ENCODE measurements at regions not wholly inside any gene's neighbourhood (a gene's known extent, or its start where the extent isn't known, plus 50 kb on each side); places are given as distances from the start of the nearest gene placed in this dataset.

DNA sequence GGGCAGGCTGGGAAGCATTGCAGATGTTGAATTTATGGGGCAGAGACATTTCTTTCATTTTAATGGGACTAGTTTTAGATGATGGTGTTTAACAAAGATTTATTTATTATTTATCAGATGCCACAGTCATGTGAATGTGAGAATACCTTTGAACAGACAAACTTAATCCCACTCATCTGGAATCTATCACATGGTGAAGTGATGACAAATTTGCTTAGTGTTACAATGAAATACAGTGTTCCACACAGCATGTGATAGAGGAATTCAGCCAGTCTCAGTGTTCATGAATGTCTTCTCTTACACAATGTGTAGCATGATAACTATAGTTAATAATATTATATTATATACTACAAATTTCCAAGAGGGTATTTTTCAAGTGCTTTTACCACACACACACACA is 1361.7 kb upstream of the B3GALT2 start:
- Histone ChIP-seq H4K20me1 (replicated peaks; ENCODE audit: control insufficient read depth, insufficient read depth, low read length) (no peaks in the 10 kb centered on the region), H3K79me2 (ENCODE audit: control insufficient read depth, insufficient read depth, low read length) (no peaks in the 10 kb centered on the region), H3K27ac (ENCODE audit: extremely low read depth, low read depth, low read length) (no peak overlapping the region), H3K4me2 (ENCODE audit: insufficient read depth, low read length) (no peak overlapping the region), H3K4me1 (replicated peaks in 1 of 2; ENCODE audit: control insufficient read depth in 2 of 2, insufficient read depth in 2 of 2, low read length in 2 of 2) (no peaks in the 10 kb centered on the region), H3K9me1 (ENCODE audit: control insufficient read depth, insufficient read depth, low read length) (no peaks in the 10 kb centered on the region), H3K4me3 (no peak overlapping the region), H3K36me3 (ENCODE audit: control insufficient read depth, insufficient read depth, low read length) (no peaks in the 10 kb centered on the region), H3K9me3 (replicated peaks; ENCODE audit: control insufficient read depth, insufficient read depth, low read depth, low read length) (no peaks in the 10 kb centered on the region), H3K9ac (ENCODE audit: insufficient read depth in 1 of 2, low read depth in 2 of 2, low read length in 2 of 2) (no peak overlapping the region), H3K27me3 (ENCODE audit: control insufficient read depth in 2 of 2, insufficient read depth in 2 of 2, low read length in 2 of 2) (no peaks in the 10 kb centered on the region), H2AFZ (ENCODE audit: low read depth, low read length) (no peak overlapping the region)
- no peak for ATAC-seq
- BruUV-seq (replicated peaks): no TSS peak
- no peak for TF ChIP-seq MTA3 (IDR thresholded peaks at IDR 0.05; ENCODE audit: borderline replicate concordance)
- in situ Hi-C loops (cut with MboI): no loop called here
- intact Hi-C loops (cut with micrococcal nuclease): no loop called here
- DNase-seq (ENCODE audit: extremely low read depth in 1 of 4, low spot score in 3 of 4): no peak
- no peak for FAIRE-seq
- ChIA-PET CTCF (ENCODE audit: low intra/inter-chr PET ratio) (no interaction called here), POLR2A (no interaction called here)

DNA sequence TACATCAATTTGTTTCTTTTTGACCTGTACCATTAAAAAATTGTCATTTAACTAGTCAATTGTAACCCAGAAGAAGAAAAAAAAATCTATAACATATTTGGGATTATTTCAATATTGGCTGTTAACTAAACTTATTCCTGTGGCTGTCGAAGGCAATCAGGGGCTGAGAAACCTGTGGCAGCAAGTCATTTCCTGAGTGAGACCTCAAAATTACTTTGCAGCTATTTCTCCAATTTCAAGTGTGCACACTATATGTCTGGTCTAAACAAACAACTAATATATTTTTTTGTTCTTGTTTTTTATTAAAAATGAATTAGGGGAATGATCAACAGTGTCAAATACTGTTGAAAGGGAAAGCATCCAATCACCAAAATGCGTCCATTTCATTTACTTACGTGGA is 1357.6 kb upstream of the B3GALT2 start:
- CTCF ChIA-PET (ENCODE audit: low intra/inter-chr PET ratio): no interaction called here
- BruUV-seq (replicated peaks): no TSS peak
- FAIRE-seq: no peak

More for the DNA sequence above, 1357.6 kb upstream of the B3GALT2 start:
- ATAC-seq (no peak), DNase-seq (ENCODE audit: extremely low read depth in 1 of 4, low spot score in 3 of 4) (no peak)
- 3% methylated on average over 3 of the region's 3 CpGs for WGBS (ENCODE audit: insufficient coverage, low coverage, missing lambda C conversion rate)
- Histone ChIP-seq H3K36me3 (ENCODE audit: control insufficient read depth, insufficient read depth, low read length) (no peaks in the 10 kb centered on the region), H3K27ac (ENCODE audit: extremely low read depth, low read depth, low read length) (no peak overlapping the region), H3K9me3 (replicated peaks; ENCODE audit: control insufficient read depth, insufficient read depth, low read depth, low read length) (peaks cover 3% of the 10 kb centered on the region), H3K9me1 (ENCODE audit: control insufficient read depth, insufficient read depth, low read length) (no peaks in the 10 kb centered on the region), H3K4me2 (ENCODE audit: insufficient read depth, low read length) (no peak overlapping the region), H3K4me3 (no peak overlapping the region), H2AFZ (ENCODE audit: low read depth, low read length) (no peak overlapping the region), H4K20me1 (replicated peaks; ENCODE audit: control insufficient read depth, insufficient read depth, low read length) (no peaks in the 10 kb centered on the region), H3K79me2 (ENCODE audit: control insufficient read depth, insufficient read depth, low read length) (no peaks in the 10 kb centered on the region), H3K9ac (ENCODE audit: insufficient read depth in 1 of 2, low read depth in 2 of 2, low read length in 2 of 2) (no peak overlapping the region), H3K4me1 (replicated peaks in 1 of 2; ENCODE audit: control insufficient read depth in 2 of 2, insufficient read depth in 2 of 2, low read length in 2 of 2) (no peaks in the 10 kb centered on the region), H3K27me3 (ENCODE audit: control insufficient read depth in 2 of 2, insufficient read depth in 2 of 2, low read length in 2 of 2) (no peaks in the 10 kb centered on the region)
- TF ChIP-seq NCOA2 (IDR thresholded peaks at IDR 0.05; ENCODE audit: partially characterized antibody in 2 of 2) (no peak), GTF2E2 (tag; IDR thresholded peaks at IDR 0.05) (no peak), TCF7L2 (IDR thresholded peaks at IDR 0.05; ENCODE audit: low read depth, low read length) (no peak), KDM1A (IDR thresholded peaks at IDR 0.05) (no peak), NR4A1 (CRISPR knock-in tag; IDR thresholded peaks at IDR 0.05) (no peak), NR4A1 (tag; IDR thresholded peaks at IDR 0.05) (no peak), PCBP1 (IDR thresholded peaks at IDR 0.05; ENCODE audit: low read depth, low read length, poor library complexity, severe bottlenecking) (no peak), TRIM28 (IDR thresholded peaks at IDR 0.05) (no peak), ILF3 (IDR thresholded peaks at IDR 0.05; ENCODE audit: borderline replicate concordance) (no peak), CHCHD3 (CRISPR knock-in tag; IDR thresholded peaks at IDR 0.05) (no peak), ZNF444 (CRISPR knock-in tag; IDR thresholded peaks at IDR 0.05) (no peak), ZNF316 (IDR thresholded peaks at IDR 0.05) (no peak), CAMTA2 (CRISPR knock-in tag; conservative IDR thresholded peaks at IDR 0.05) (no peak)
- intact Hi-C loops (cut with micrococcal nuclease) (no loop called here), in situ Hi-C loops (cut with MboI) (no loop called here)
- POLR2A ChIA-PET: no interaction called here

All from K562 (cell line).